ENCODE measurements at regions not wholly inside any gene's neighbourhood (a gene's known extent, or its start where the extent isn't known, plus 50 kb on each side); places are given as distances from the start of the nearest gene placed in this dataset.

DNA sequence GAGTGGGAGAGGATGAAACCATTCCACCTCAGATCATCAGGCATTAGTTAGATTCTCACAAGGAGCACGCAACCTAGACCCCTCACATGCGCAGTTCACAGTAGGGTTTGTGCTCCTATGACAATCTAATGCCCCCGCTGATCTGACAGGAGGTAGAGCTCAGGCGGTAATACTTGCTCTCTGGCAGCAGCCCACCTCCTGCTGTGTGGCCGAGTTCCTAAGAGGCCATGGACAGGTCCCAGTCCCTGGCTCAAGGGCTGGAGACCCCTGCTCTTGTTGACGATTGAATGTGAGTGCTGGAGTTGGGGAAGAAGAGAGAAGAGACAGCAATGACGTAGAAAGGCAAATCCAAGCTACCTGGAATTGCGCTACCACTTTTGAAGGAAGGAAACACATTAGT lies 267.2 kb downstream of the TFEC start:
- DNase-seq: no peak
- TF ChIP-seq, protein P1, sequence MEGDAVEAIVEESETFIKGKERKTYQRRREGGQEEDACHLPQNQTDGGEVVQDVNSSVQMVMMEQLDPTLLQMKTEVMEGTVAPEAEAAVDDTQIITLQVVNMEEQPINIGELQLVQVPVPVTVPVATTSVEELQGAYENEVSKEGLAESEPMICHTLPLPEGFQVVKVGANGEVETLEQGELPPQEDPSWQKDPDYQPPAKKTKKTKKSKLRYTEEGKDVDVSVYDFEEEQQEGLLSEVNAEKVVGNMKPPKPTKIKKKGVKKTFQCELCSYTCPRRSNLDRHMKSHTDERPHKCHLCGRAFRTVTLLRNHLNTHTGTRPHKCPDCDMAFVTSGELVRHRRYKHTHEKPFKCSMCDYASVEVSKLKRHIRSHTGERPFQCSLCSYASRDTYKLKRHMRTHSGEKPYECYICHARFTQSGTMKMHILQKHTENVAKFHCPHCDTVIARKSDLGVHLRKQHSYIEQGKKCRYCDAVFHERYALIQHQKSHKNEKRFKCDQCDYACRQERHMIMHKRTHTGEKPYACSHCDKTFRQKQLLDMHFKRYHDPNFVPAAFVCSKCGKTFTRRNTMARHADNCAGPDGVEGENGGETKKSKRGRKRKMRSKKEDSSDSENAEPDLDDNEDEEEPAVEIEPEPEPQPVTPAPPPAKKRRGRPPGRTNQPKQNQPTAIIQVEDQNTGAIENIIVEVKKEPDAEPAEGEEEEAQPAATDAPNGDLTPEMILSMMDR (IDR thresholded peaks at IDR 0.05): no peak
- Histone ChIP-seq H3K27ac (no peak overlapping the region), H3K4me3 (no peak overlapping the region), H3K36me3 (no peaks in the 10 kb centered on the region), H3K9me3 (no peaks in the 10 kb centered on the region), H3K9ac (ENCODE audit: low read depth in 2 of 2, low read length in 2 of 2) (no peak overlapping the region), H3K27me3 (no peaks in the 10 kb centered on the region), H3K4me1 (no peaks in the 10 kb centered on the region)
- intact Hi-C loops (cut with DNase I): no loop called here

GRCh38 chr7:115758025-115758424 lies 272.5 kb downstream of the TFEC start:
- Histone ChIP-seq H3K27ac (no peak overlapping the region), H3K27me3 (no peaks in the 10 kb centered on the region), H3K4me3 (no peak overlapping the region), H3K4me1 (no peaks in the 10 kb centered on the region), H3K9ac (ENCODE audit: low read depth in 2 of 2, low read length in 2 of 2) (no peak overlapping the region), H3K36me3 (no peaks in the 10 kb centered on the region), H3K9me3 (no peaks in the 10 kb centered on the region)
- intact Hi-C loops (cut with DNase I): no loop called here
- DNase-seq: no peak
- TF ChIP-seq, protein P1 (IDR thresholded peaks at IDR 0.05): no peak

GRCh38 chr7:115754226-115754625 lies 276.3 kb downstream of the TFEC start:
- Histone ChIP-seq H3K9me3 (no peaks in the 10 kb centered on the region), H3K27ac (no peak overlapping the region), H3K36me3 (no peaks in the 10 kb centered on the region), H3K4me1 (no peaks in the 10 kb centered on the region), H3K27me3 (no peaks in the 10 kb centered on the region), H3K4me3 (no peak overlapping the region), H3K9ac (ENCODE audit: low read depth in 2 of 2, low read length in 2 of 2) (no peak overlapping the region)
- TF ChIP-seq, protein P1 (IDR thresholded peaks at IDR 0.05): no peak
- intact Hi-C loops (cut with DNase I): no loop called here
- no peak for DNase-seq

- Histone ChIP-seq H3K4me1 (no peaks in the 10 kb centered on the region), H3K27ac (no peak overlapping the region), H3K9ac (ENCODE audit: low read depth in 2 of 2, low read length in 2 of 2) (no peak overlapping the region), H3K9me3 (no peaks in the 10 kb centered on the region), H3K4me3 (no peak overlapping the region), H3K27me3 (no peaks in the 10 kb centered on the region), H3K36me3 (no peaks in the 10 kb centered on the region)
- no peak for DNase-seq
- TF ChIP-seq, protein P1 (IDR thresholded peaks at IDR 0.05): no peak
- intact Hi-C loops (cut with DNase I): no loop called here
Measured at GRCh38 chr7:115749924-115750323, 280.6 kb downstream of the TFEC start.

DNA sequence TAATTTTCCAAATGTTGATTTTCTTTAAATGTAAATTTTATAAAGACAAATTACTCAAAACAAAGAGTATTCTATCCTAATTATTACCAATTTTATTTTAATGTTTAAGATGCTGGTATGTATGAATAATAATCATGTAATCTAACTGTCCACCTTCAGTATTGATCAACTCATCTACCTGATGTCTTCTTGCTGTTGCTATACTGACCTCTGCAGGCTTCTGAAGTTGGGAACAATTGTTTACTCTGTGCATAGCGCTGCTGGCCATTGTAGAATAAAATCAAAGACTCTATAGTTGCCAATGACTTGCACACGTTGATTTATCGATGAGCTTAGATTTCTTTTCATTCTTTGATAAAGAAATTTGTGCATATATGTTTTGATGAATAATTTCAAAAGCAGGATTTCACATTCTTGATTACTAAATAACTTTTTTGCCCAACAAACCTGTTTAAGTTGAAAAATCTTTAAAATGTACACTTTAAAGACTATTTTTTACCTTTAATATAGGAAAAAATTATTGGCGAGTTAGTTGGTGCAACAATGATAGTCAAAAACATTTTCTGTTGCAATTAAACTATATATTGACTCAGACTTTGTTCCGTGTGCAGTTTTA lies 282.3 kb downstream of the TFEC start:
- Histone ChIP-seq H3K9ac (ENCODE audit: low read depth in 2 of 2, low read length in 2 of 2) (no peak overlapping the region), H3K4me1 (no peaks in the 10 kb centered on the region), H3K9me3 (no peaks in the 10 kb centered on the region), H3K27ac (no peak overlapping the region), H3K4me3 (no peak overlapping the region), H3K27me3 (no peaks in the 10 kb centered on the region), H3K36me3 (no peaks in the 10 kb centered on the region)
- TF ChIP-seq, protein P1 (IDR thresholded peaks at IDR 0.05): peak; percentile 10
- intact Hi-C loops (cut with DNase I): no loop called here
- no peak for DNase-seq

Measured in colonic mucosa (tissue), 4 donors.